Transverse colon (tissue), 4 donors: ENCODE measurements at regions not wholly inside any gene's neighbourhood (a gene's known extent, or its start where the extent isn't known, plus 50 kb on each side); places are given as distances from the start of the nearest gene placed in this dataset.

Experiments used
- DNase-seq: peaks from one replicate; pipeline ENCODE4 v3.0.0-alpha.2; 2019
- H3K27ac ChIP-seq, 4 donors: fragments of 200-600 bp; sonication (generic); 2 replicates each; pipeline ENCODE4 v1.5.1; 2016 to 2018; ENCODE audit warnings: inconsistent platforms in 4 of 4
- H3K27me3 ChIP-seq: fragments of 200-600 bp; sonication (generic); 2 replicates; pipeline ENCODE4 v1.5.1; 2017; ENCODE audit warnings: inconsistent platforms
- H3K36me3 ChIP-seq, 4 donors: fragments of 200-600 bp; sonication (generic); 2 replicates each; pipeline ENCODE4 v1.5.1; 2017 to 2019; ENCODE audit warnings: inconsistent platforms in 4 of 4
- H3K4me1 ChIP-seq, 4 donors: fragments of 200-600 bp; sonication (generic); 2 replicates each; pipeline ENCODE4 v1.5.1; 2017 to 2020; ENCODE audit warnings: inconsistent platforms in 4 of 4
- H3K4me3 ChIP-seq, 4 donors: fragments of 200-600 bp; sonication (generic); 1 replicate in 1 of 4; 2 replicates in 3 of 4; pipeline versions ENCODE4 v1.5.1 to v1.6.1; 2017 to 2019; ENCODE audit warnings: inconsistent platforms in 4 of 4
- H3K9me3 ChIP-seq, 2 donors: fragments of 200-600 bp; sonication (generic); 2 replicates each; pipeline ENCODE4 v1.5.1; 2017 to 2019; ENCODE audit warnings: inconsistent platforms in 2 of 2
- EP300 ChIP-seq: sonication (generic); formaldehyde crosslinking; IDR thresholded peaks from one replicate; pipeline ENCODE4 v1.6.1; 2017; ENCODE audit warnings: antibody characterized with exemption, low read depth
- POLR2A ChIP-seq: fragments of 450-650 bp; IDR thresholded peaks from one replicate; pipeline ENCODE4 v1.6.1; 2016; ENCODE audit warnings: antibody characterized with exemption, mild to moderate bottlenecking, moderate library complexity
- POLR2AphosphoS5 ChIP-seq, 3 donors: sonication (generic); formaldehyde crosslinking; IDR thresholded peaks; one replicate each; pipeline ENCODE4 v1.6.1; 2016; ENCODE audit warnings: antibody characterized with exemption in 3 of 3
- WGBS, 2 donors: methylation state at CpG; one replicate each; pipeline ENCODE4 v1.1.5; 2018; ENCODE audit warnings: low coverage in 1 of 2; 5-methylcytosine and 5-hydroxymethylcytosine counted together
- in situ Hi-C, 4 donors: fragments of 200-750 bp; cut with MboI; loops; one replicate each; pipeline versions ENCODE4 v1.15.0 to v1.15.1; 2017; ENCODE audit warnings: low sequenced_read_pairs in 3 of 4, low pct_ligation_motif_present in 1 of 4, low pct_unique_long_range_greater_than_20kb in 1 of 4
- intact Hi-C: fragments of 100-400 bp; cut with DNase I; formaldehyde crosslinking; loops from one replicate; pipeline ENCODE4 v1.15.1; 2023; ENCODE audit warnings: low total_unique reads
- TF ChIP-seq, protein P1 (sequence below), 5 experiments: fragments of 200-600 bp in 3 of 5; fragments of 450-650 bp in 2 of 5; sonication (generic) in 3 of 5; IDR thresholded peaks; 1 replicate in 2 of 5; 2 replicates in 3 of 5; pipeline ENCODE4 v1.5.1; 2016 to 2017; ENCODE audit warnings: antibody characterized with exemption in 5 of 5, inconsistent platforms in 3 of 5, mild to moderate bottlenecking in 2 of 5, moderate library complexity in 1 of 5

DNA sequence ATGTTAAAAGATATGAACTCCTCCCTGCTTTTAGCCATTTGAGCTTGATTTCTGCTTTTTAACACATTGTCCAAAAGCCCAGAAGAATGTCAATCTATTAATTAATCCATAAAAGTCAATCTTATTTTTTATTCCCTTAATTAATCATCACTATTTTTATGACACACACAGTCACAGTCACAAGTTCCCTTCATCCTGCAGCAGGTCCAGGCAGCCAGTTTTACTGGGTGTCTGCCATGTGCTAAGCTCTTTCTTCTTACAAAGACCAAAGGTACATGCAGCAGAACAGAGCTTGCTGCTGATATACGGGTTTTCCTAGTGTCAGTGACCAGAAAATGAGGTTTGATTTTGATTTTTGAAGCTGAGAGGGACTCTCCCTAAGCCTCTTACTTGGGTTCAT, 53.3 kb upstream of the SLC22A23 start:
- intact Hi-C loops: loop anchor here (10.0 kb wide), 1 partner anchor 85 kb away; no protein-coding TSS in a partner anchor
- in situ Hi-C loops: no loop called here
- 55 to 67% methylated on average over 1 of the region's 1 CpG for WGBS, 2 donors
- DNase-seq: no peak
- Histone ChIP-seq H3K27ac (no peak overlapping the region), H3K4me1 (peaks cover 0 to 13% (median 4%) of the 10 kb centered on the region in 4 donors), H3K4me3 (no peak overlapping the region), H3K9me3 (no peaks in the 10 kb centered on the region), H3K36me3 (no peaks in the 10 kb centered on the region), H3K27me3 (no peaks in the 10 kb centered on the region)
- TF ChIP-seq POLR2AphosphoS5 (IDR thresholded peaks at IDR 0.05) (no peak), POLR2A (no peak), EP300 (no peak)
- TF ChIP-seq, protein P1, sequence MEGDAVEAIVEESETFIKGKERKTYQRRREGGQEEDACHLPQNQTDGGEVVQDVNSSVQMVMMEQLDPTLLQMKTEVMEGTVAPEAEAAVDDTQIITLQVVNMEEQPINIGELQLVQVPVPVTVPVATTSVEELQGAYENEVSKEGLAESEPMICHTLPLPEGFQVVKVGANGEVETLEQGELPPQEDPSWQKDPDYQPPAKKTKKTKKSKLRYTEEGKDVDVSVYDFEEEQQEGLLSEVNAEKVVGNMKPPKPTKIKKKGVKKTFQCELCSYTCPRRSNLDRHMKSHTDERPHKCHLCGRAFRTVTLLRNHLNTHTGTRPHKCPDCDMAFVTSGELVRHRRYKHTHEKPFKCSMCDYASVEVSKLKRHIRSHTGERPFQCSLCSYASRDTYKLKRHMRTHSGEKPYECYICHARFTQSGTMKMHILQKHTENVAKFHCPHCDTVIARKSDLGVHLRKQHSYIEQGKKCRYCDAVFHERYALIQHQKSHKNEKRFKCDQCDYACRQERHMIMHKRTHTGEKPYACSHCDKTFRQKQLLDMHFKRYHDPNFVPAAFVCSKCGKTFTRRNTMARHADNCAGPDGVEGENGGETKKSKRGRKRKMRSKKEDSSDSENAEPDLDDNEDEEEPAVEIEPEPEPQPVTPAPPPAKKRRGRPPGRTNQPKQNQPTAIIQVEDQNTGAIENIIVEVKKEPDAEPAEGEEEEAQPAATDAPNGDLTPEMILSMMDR (IDR thresholded peaks at IDR 0.05): no peak

DNA sequence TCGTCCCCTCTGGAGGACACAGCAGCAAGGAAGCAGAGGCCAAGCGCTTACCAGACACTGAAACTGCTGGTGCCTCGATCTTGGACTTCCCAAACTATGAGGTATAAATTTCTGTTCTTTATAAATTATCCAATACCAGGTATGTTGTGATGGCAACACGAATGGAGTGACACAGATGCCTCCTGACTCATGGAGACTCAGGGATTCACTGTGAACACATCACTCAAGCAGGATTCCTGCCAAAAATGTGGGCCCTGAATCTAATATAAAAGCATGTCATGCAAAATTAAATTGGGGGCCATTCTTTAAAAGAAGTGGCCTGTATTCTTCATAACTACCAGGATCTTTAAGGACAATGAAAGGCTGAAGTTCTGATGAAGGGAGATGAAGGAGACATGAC, 52.5 kb upstream of the SLC22A23 start:
- intact Hi-C loops: no loop called here
- in situ Hi-C loops: no loop called here

DNA sequence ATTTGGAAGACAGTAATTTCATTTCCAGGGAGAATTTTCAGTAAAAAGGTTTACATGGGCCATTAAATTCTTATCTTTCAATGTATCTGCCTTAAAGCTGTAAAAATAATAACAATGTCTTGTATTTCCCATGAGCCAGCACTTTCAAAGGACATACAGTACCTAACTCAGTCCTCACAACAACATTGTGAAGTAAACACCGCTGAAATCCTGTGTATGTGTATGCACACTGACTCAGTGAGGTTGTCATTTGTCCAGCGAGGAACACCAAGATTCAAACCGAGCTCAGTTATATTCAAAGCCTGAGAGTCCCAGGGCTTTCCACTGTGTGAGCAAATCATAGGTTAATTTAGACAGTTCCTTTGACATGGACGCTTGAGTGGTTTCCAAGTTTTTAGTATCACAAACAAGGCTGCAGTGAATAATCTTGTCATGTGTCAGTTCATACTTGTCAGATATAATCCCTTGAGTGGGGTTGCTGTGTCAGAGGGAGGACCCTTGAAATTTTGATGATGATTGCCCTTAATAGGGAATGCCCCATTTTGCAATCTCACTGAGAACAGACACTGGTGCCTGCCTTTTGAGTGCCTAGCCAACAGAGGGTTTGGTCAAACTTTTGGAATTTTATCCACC, 50.0 kb upstream of the SLC22A23 start:
- peaks cover 0 to 13% (median 4%) of the 10 kb centered on the region in 4 donors for H3K4me1 ChIP-seq
- in situ Hi-C loops: no loop called here
- no peaks in the 10 kb centered on the region for H3K36me3 ChIP-seq
- WGBS, 2 donors: 78% methylated on average over 4 of the region's 4 CpGs; no CpG with 5 or more reads in 1 of the 2 donors
- H3K27me3 ChIP-seq: no peaks in the 10 kb centered on the region
- TF ChIP-seq EP300 (no peak), POLR2AphosphoS5 (IDR thresholded peaks at IDR 0.05) (no peak), POLR2A (no peak)
- no peak for DNase-seq
- H3K27ac ChIP-seq: no peak overlapping the region
- H3K9me3 ChIP-seq: no peaks in the 10 kb centered on the region
- no peak overlapping the region for H3K4me3 ChIP-seq
- intact Hi-C loops: no loop called here

More for the DNA sequence above, 52.5 kb upstream of the SLC22A23 start:
- H3K4me3 ChIP-seq: no peak overlapping the region
- H3K27ac ChIP-seq: no peak overlapping the region
- DNase-seq: no peak
- H3K27me3 ChIP-seq: no peaks in the 10 kb centered on the region
- TF ChIP-seq, protein P1 (IDR thresholded peaks at IDR 0.05): no peak
- TF ChIP-seq EP300 (no peak), POLR2A (no peak), POLR2AphosphoS5 (IDR thresholded peaks at IDR 0.05) (no peak)
- 89 to 90% methylated on average over 4 of the region's 4 CpGs for WGBS, 2 donors
- H3K9me3 ChIP-seq: no peaks in the 10 kb centered on the region
- peaks cover 0 to 13% (median 4%) of the 10 kb centered on the region in 4 donors for H3K4me1 ChIP-seq
- no peaks in the 10 kb centered on the region for H3K36me3 ChIP-seq
